NCI-H524 treated with DMSO at 0.1 percent for 48 hours (cell line): ENCODE measurements at regions not wholly inside any gene's neighbourhood (a gene's known extent, or its start where the extent isn't known, plus 50 kb on each side); places are given as distances from the start of the nearest gene placed in this dataset.

Source experiments
- DNase-seq: peaks from one replicate; lab custom pipeline; 2025; lab: John Stamatoyannopoulos, UW

DNA sequence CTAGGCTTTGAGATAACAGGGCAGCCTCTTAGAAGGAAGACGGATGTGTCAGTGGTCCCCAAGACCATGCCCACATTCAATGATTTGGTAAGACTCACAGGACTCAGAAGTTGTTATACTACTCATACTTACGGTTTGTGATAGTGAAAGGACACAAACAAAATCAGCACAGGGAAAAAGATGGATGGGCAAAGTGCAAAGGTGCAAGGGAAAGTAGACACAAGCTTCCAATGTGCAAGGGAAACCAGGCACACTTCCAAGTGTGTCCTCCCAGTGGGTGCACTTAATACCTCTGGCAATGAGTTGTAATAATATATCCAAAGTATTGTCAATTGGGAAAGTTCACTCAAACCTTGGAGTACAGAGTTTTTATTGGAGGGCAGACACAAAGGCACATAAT, 53.8 kb upstream of the VCX start:
- no peak for DNase-seq

DNA sequence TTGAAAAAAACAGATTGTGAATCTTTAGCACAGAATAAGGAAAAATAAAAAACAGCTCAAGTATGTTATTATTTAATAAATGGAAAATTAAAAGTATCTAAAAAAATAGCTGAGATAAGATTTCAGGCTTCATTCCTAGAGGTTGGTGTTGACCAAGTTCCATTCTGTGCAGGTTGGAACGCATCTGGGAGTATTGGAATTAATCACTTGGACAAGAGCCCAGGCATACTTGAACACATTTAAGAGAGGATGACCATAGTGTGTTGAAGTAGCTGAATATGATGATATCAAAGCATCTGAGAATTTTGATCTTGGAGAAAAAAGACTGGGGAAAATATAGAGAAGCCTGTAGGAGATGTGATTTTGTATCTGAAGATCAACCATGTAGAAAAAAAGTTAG, 54.6 kb upstream of the VCX start:
- no peak for DNase-seq

DNA sequence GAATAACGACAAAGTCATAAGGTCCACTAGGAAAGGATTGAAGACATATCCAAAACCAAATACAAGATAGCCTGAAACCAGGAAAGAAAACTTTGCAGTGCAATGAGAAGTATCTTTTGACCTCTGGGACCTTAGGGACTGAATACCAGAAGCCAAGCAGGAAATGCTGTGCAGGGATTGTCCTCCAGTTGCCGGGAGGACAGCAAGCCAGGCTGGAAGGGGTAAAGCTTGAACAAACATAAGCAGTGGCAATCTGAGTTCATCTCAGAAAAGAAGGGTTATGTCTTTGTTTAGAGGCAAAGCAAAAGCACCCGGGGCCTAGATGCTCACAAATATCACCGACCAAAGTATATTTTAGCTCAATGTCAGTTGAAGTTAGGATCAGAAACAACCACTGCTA, 55.3 kb upstream of the VCX start:
- DNase-seq: no peak

DNA sequence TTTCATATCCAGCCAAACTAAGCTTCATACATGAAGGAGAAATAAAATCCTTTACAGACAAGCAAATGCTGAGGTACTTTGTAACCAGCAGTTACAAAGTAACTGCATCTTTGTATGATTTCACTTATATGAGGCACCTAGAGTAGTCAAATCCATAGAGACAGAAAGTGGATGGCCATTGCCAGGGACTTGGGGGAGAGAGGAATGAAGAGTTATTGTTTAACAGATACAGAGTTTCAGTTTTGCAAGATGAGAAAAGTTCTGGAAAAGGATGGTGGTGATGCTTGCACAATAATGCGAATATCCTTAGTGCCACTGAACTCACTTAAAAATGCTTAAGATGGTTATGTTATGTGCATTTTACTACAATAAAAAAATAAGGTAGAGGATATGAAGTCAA, 58.4 kb upstream of the VCX start:
- no peak for DNase-seq

DNA sequence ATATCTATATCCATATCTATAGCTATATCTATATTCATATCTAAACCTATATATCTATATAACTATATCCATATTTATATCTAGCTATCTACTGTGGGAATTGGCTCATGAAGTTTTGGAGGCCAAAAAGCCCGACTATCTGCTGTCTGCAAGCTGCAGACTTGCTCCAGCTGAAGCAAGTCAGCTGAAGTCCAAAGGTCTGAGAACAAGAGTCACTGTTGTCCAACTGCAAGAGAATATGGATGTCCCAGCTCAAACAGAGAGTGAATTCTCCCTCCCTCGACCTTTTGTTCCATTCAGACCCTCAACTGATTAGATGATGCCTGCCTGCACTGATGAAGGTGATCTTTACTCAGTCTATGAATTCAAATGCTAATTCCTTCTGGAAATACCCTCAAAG, 63.3 kb upstream of the VCX start:
- no peak for DNase-seq

DNA sequence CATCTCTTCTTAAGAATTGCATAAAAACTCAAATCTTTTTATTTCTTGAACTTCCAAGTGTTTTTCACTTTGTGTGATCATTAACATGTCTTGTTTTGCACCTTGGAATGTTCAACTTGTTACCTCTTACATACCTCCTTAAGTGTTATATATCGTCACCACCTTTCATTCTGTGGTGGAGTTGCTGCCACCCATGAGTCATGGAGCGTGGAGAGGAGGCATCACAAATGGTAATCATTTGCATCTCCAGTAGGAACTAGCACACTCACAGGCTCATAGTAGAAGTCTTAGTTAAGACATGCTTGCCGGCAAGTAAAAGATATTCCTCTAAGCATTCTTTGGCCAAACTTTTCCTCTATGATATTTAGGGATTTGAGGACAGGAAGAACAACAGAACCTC, 67.0 kb upstream of the VCX start:
- no peak for DNase-seq

DNA sequence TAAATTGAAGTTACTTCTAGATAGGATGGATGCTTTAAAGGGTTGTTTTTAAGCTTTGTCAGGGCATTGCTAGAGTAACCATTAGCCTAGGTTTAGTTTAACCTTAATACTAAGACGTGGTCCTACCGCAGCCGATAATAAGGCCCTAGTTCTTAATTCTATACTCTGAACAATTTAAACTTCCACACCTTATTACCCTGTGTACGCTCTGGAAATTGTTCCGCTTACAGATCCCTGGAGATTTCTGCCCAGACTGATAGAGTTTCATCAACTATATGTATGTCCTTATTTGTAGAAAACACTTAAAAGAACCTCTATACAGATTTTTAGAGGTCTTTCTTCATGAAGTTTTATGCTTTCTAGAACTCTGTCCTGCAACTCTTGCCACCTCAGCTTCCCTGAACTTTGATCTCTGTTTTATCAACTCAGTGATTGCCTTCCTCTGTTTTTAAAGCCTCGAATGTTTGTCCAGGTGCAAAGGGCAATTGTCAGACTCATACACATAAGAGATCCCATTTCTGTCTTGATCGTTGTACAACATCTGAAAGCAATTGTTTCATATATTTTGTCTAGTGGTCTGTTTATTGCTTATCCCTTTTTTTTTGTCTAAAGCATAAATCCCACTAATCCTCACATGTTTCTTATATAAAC, 71.1 kb upstream of the VCX start:
- no peak for DNase-seq

DNA sequence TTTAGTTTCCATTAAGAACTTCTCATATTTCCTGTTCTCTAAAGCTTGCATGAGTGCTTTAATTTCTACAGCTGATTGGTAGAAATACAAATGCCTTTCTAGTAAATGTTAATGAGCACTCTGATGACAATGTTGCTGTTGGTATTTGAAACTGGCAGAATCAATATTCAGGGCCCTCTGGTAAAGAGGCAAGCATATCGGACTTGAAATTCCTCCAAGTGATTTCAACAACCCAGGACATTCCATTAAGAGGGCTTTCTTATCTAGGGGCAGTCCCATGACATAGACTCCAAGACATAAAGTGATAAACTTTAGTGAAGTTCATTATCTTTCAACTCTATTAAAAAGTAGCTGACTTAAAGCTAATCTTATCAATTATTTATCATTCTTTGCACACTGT, 83.1 kb upstream of the VCX start:
- DNase-seq: no peak

DNA sequence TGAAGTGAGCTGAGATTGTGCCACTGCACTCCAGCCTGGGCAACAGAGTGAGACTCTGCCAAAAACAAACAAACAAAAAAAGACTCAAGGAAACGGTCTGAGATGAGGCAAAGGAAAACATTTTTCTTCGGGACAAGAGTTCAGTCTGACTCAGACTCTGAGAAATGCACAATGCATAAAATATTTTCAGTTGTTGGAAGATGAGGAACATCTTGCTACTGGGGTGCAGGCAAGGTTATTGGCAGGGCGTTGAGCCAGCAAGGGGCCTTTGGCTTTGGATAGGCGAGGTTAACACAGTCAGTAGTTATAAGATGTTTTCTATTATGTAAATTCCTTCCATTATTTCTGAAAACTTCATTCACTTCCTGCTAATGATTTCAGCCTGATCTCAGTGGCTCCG, 96.1 kb upstream of the VCX start:
- DNase-seq: no peak

DNA sequence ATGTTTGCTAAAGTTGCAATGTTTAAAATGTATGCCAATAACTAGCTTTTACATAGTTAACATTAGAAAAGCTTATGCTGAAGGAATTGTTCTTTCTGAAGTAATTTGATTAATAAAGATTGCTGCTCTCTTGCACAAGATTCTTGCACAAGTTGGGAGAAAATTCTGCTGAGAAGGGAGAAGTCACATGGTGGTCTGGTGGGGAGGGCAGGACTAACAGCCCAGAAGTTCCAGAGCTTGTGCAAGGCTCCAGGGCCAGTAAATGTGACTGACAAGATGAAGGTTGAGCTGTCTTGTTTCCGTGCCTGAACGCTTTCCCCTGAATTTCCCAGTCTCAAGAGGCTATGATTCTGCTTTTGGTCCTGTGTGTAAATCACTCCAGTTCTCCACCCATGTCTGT, 112.9 kb upstream of the VCX start:
- no peak for DNase-seq

DNA sequence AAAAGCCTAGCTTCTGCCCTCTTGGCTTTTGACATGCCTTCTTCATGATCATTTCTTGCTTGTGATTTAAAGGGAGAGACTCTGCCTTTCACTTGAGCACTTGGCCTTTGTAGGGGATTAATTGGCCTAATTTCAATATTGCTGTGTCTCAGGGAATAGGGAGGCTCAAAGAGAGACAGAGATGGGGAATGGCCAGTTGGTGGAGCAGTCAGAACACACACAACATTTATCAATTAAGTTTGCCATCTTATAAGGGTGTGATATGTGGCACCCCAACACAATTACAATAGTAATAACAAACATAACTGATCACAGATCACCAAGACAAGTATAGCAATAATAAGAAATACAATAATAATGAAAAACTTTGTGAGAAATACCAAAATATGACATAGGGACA, 122.5 kb upstream of the VCX start:
- no peak for DNase-seq

DNA sequence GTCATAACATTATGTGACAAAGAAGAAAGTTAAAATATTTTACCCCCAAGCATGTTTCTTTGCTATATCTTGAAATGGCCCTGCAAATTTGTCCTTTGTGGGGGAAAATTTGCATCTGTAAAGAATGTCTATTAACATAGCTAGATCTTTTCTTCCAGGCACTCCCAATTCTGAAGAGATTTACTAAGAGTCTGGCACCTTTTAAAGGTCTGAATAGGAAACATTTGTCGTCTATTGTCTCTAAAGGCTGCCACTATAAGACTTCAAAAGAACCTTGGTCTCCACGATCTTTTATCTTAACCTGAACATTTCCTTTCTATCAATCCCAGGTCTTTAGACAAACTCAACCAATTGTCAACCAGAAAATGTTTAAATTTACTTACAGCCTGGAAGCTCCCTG, 128.6 kb upstream of the VCX start:
- DNase-seq: no peak

DNA sequence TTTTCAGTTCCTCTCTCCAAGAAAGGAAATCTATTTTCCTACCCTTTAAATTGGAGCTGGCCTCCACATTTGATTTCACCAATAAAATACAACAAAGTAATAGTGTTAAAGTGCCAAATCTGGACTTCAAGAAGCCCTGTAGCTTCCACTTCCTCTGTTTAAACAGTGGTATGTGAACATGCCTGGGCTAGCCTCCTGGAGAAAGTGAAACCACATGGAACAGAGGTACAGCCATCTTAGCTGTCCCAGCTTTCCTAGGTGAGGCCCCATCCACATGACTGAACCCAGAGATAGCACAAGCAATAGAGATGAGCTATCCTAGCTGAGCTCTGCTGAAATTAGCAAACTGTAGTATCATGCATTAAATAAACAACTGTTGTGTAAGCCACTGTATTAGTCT, 131.8 kb upstream of the VCX start:
- DNase-seq: no peak

DNA sequence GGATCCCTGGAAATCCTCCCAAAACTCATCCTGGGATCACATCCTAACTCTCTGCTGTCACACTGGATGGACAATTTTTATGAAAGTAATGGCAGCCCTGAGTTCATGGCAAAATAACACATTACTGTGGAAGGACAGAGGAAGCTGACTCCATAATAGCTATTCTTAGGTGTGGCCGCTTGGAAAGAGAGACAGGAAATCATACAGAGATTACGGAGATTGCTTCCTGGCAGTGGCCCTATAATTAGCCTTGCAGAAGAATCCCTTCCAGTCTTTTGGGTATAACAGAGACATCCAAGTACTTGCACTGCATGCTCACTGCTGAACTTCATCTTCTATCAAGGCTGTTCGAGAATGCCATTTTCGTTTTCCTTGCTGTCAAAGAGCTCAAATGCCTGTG, 133.1 kb upstream of the VCX start:
- no peak for DNase-seq

DNA sequence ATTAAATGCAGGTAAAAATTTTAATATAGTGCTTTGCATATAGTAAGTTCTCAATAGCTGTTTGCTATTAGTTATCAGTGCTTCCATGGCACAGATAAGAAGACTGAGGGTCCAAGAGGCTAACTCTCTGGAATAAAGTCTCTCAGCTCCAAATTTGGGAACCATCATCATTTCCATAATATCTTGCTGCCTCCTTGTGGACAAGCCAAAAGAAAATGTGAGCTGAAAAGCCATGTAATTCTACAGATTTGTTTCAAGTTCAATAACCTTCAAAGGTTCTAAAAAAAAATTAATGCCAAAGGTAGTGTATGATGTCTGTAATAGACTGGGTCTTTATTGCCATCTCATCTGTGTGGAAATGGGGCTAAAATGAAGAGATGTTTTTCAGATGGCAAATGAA, 136.9 kb upstream of the VCX start:
- DNase-seq: no peak

DNA sequence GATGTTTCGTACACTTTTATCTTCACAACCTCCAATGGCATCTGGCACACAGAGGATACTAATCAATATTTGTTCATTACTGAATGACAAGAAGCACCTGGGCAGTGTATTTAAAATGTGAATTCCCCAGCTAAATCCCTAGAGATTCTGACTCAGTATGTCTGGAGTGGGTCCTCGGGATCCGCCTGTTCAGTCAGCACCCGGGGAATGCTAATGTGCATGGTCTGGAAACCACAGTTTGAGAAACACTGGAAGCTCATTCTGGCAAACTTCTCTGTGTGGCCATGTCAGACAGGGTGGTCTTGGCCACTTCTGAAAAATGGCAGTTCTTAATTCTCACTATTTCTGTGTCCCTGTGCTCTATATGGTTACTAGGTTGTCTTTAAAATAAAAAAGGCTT, 138.8 kb upstream of the VCX start:
- DNase-seq: no peak

DNA sequence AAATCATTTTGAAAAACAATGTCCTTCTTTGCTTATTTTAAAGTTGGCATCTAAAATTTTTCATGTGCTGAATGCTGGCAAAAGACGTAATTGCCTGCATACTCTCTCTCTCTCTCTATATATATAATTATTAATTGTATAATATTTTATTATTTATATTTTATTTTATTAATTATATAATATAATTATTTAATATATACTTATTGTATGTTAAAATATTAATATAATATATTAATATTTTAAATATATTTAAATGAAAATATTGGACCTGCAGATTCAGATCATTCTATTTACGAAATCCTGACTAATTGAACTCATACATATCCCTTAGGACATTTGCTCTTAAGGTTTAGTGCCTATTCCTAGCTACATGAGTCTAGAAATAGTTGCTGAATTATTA, 144.7 kb upstream of the VCX start:
- DNase-seq: no peak

DNA sequence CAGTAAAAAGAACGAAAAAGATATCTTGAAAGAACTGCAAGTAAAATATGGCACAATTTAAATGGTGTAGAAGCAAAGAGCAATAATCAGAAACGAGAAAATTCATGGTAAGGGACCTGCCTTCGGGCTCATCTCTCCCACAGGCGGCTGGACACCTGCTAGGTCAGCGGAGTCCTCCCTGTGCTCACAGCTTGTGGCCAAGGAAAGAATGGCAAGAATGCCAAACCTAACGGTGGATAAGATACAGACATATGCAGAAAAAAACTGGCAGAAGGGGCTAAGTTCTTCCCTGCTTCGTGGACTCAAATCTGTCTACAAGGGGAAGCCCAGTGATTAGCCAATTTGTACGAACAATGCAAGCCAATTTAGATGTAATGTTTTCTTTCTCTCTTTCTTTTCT, 152.1 kb upstream of the VCX start:
- no peak for DNase-seq

DNA sequence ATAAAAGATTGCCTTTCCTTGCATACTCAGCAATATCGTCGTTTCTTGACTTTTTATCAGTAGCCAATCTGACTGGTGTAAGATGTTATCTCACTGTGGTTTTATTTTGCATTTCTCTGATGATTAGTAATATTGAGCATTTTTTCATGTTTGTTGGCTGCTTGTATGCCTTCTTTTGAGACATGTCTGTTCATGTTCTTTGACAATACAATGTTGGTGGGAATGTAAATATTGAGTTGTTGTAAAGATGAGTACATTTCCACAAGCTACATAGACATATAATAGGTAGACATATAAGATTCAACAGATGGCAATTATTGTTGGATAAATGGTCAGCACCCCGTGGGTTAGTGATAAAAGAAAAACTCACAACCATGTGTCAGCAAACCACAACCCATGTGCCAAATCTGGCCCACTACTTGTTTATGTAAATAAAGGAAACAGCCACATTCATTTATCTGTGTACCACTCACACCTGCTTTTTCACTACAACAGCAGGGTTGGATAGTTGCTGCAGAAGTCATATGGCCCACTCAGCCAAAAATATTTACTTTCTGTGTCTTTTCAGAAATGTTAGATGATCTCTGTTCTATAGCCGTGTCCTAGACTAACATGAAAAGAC, 153.1 kb upstream of the VCX start:
- no peak for DNase-seq

DNA sequence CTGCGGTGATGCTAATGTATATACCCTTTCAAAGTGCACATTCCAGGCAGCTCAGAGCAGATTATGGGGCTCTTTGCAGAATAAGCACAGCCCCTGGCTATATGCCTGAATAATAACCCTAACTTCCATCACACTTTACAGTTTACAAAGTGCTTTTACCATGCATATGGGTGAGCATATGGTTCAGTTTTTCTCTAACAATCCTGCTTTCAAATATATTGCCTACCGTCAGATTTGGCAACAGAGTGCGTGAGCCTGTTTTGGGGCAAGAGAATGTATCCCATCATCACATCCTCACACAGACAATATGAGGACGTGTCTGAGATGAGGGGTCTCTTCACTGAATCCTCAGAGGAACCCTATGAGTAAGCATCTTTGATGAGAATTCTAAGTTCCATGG, 162.8 kb upstream of the VCX start:
- DNase-seq: no peak

DNA sequence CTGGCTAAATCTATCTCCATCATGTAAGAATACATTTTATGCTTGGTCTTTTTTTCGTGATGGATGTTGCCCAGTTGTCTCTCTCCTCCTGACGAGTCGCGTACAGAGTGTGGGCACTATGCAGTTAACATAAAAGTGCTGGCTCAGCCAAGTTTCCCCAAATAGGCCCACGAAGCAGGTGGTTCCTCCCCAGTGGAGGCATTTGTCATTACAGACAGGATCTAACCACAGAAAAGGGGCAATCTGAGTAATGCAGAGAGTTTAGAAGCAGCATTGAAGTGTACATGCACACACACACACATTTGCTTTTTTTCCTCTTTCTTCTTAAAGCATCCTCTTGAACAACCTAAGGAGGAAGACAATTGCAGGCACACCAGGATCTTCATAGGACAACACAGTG, 188.7 kb upstream of the VCX start:
- no peak for DNase-seq

DNA sequence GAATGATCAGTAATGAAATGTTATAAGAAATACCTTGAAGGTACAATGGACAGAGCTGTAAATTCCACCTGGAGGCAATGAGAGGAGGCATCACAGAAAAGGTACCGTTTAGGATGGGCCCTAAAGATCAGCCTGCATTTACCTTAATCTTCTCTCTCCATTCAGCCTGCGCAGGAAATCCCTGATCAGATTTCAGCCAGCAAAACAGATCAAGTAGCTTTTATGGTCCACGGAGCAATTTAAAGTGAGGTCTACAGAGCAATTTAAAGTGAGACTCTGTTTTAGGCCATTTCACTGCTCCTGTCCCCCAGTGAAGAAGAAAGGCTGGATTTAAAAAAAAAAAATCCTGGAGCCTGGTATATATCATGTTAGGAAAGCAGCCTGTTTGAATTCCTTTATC, 195.1 kb upstream of the VCX start:
- DNase-seq: peak; percentile 12

DNA sequence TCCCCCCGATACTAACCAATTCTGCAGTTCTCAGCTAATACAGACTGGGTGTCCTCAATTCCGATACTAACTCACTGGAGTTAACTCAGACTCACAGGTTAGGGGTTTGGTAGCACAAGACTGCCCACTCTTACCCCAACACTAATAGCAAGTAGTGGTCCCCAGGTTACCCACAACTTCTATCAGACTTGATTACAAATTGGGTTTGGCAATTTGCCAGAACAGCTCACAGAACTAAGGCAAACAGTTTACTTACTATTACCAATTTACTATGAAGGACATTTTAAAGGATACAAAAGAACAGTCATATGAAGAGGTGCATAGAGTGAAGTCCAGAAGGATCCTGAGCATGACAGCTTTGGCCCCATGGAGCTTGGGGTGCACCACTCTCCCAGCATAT, 201.8 kb upstream of the VCX start:
- DNase-seq: no peak

DNA sequence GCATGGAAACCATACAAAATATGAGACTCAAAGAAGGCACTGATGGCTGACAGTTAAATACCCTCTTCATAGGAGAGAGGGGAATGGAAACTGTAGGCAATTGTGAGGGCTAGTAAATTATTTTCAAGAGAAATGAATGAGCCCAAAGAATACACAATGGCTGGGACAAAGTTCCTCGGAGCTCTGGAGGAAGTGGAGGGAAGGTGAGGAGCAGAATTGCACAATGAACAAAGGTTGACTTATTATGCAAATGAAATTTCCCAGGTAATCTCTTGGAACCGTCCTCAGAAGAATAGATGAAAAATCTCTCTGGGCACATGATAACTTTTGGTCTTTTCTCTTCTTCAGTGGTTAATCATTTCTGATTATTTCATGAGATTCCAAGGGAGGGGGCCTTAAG, 202.6 kb upstream of the VCX start:
- no peak for DNase-seq
